Activated CD8-positive, alpha-beta T cell treated with anti-CD3 and anti-CD28 coated beads, Interleukin-2, amount 10 ng/mL, durations not matched to agents 7 days and 5 days (primary cell): ENCODE measurements at regions not wholly inside any gene's neighbourhood (a gene's known extent, or its start where the extent isn't known, plus 50 kb on each side); places are given as distances from the start of the nearest gene placed in this dataset.
A peak's percentile ranks its signal among the peaks of the same experiment; 100 is the strongest.
"Not testable (repeated sequence)": the region's sequence is repeated elsewhere in the genome, so short reads cannot be mapped to it uniquely, and the experiment has no call there.

Experiments
- ATAC-seq: fragments of 150-1000 bp; cut with Tn5 transposase; one replicate; pipeline ENCODE4 v1.10.0; 2021; ENCODE audit warnings: moderate library complexity
- CTCF ChIA-PET: fragments of 350-600 bp; sonication (Branson Sonifier 250); formaldehyde crosslinking; loops from one replicate; lab custom pipeline; 2021; ENCODE audit warnings: antibody characterized with exemption; lab: Charles Lee
- POLR2A ChIA-PET: fragments of 350-600 bp; sonication (Branson Sonifier 250); formaldehyde crosslinking; loops from one replicate; lab custom pipeline; 2021; ENCODE audit warnings: antibody characterized with exemption; lab: Charles Lee
- DNase-seq: peaks from one replicate; pipeline ENCODE4 v3.0.0-alpha.2; 2020
- H3K27ac Mint-ChIP-seq: one replicate; pipeline ENCODE4 v1.8.0; 2021; ENCODE audit warnings: mild to moderate bottlenecking, mixed read lengths
- H3K27me3 Mint-ChIP-seq: one replicate; pipeline ENCODE4 v1.8.0; 2021; ENCODE audit warnings: low read depth, mixed read lengths
- H3K36me3 Mint-ChIP-seq: one replicate; pipeline ENCODE4 v1.8.0; 2021; ENCODE audit warnings: low read depth, mixed read lengths
- H3K4me1 Mint-ChIP-seq: one replicate; pipeline ENCODE4 v1.8.0; 2021; ENCODE audit warnings: low read depth, mixed read lengths
- H3K4me3 Mint-ChIP-seq: one replicate; pipeline ENCODE4 v1.8.0; 2021; ENCODE audit warnings: mild to moderate bottlenecking, mixed read lengths
- H3K9me3 Mint-ChIP-seq: one replicate; pipeline ENCODE4 v1.8.0; 2022; ENCODE audit warnings: mixed read lengths; ENCODE audit not compliant: insufficient read depth

- Mint-ChIP-seq H3K27ac (no peak overlapping the region), H3K4me3 (no peak overlapping the region), H3K27me3 (no peaks in the 10 kb centered on the region), H3K4me1 (no peaks in the 10 kb centered on the region), H3K36me3 (no peaks in the 10 kb centered on the region), H3K9me3 (peaks cover 18% of the 10 kb centered on the region)
- POLR2A ChIA-PET: no interaction called here
- CTCF ChIA-PET: no interaction called here
- DNase-seq (no peak), ATAC-seq (no peak)
These were observed 94.2 kb upstream of the DLGAP1 start for GRCh38 chr18:4549164-4549872.

DNA sequence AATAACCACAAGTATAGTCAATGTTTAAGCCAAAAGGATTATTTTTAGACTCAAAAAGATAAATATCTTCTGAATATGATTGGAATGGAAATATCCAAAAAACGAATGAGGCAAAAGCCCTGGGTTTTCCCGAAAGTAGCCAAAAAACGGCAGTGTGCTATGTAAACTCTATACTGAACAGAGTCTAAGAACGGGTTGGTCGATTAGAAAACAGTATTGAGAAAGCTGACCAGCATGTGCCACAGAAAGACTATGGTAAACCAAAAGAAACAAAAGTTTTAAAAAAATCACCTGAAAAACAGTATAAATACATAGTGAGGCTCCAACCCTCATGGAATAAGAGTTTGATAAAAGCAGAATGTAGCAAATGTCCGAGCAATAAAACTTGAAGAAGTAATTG, 92.0 kb upstream of the DLGAP1 start:
- no peaks in the 10 kb centered on the region for H3K27me3 Mint-ChIP-seq
- CTCF ChIA-PET: no interaction called here
- no peaks in the 10 kb centered on the region for H3K36me3 Mint-ChIP-seq
- POLR2A ChIA-PET: no interaction called here
- DNase-seq: no peak
- ATAC-seq: no peak
- H3K9me3 Mint-ChIP-seq: peaks cover 8% of the 10 kb centered on the region
- H3K4me3 Mint-ChIP-seq: no peak overlapping the region
- no peaks in the 10 kb centered on the region for H3K4me1 Mint-ChIP-seq
- H3K27ac Mint-ChIP-seq: no peak overlapping the region

GRCh38 chr18:4544142-4544541, 89.0 kb upstream of the DLGAP1 start:
- no peaks in the 10 kb centered on the region for H3K27me3 Mint-ChIP-seq
- H3K36me3 Mint-ChIP-seq: no peaks in the 10 kb centered on the region
- DNase-seq (no peak), ATAC-seq (no peak)
- H3K4me1 Mint-ChIP-seq: no peaks in the 10 kb centered on the region
- no peak overlapping the region for H3K27ac Mint-ChIP-seq
- H3K4me3 Mint-ChIP-seq: no peak overlapping the region
- ChIA-PET POLR2A (no interaction called here), CTCF (no interaction called here)
- H3K9me3 Mint-ChIP-seq: peaks cover 13% of the 10 kb centered on the region

DNA sequence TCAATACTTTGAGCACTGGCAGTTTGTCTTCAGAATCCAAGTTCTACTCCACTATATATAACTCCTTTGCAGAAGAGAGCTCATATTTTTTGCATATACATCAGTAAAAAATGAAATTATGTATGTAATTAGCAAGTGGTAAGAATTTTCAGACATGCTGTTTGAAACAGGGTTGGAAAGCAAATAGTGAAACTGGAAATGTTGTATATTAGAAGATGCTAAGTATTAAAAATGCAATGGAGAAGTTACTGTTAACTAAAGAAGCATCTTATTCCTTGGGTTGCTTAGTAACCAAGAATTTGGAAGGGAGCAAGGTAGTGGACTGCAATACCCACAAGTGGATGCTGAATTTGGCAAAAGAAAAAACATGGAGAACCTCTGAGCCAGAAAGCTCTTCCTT, 88.6 kb upstream of the DLGAP1 start:
- POLR2A ChIA-PET: no interaction called here
- DNase-seq: no peak
- no peaks in the 10 kb centered on the region for H3K4me1 Mint-ChIP-seq
- H3K9me3 Mint-ChIP-seq: peaks cover 16% of the 10 kb centered on the region
- no peak overlapping the region for H3K4me3 Mint-ChIP-seq
- CTCF ChIA-PET: no interaction called here
- no peaks in the 10 kb centered on the region for H3K27me3 Mint-ChIP-seq
- H3K36me3 Mint-ChIP-seq: no peaks in the 10 kb centered on the region
- H3K27ac Mint-ChIP-seq: no peak overlapping the region
- ATAC-seq: no peak

DNA sequence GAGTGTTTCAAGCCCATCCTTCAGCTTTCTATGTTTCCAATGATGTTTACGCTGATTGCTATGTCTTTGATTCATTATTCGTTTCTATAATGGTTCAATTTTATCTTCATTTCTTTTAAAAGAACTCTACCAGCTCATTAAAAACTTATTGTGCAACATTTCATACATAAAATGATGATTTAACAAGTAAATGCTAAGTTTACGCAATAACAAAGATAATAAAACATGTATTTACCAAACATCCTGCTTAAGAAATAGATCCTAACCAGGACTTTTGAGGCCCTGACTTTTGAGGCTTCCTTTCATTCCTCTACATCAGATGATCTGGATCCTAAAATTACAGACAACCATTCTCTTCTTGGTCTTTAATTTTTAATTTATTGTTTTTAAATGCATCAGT, 86.5 kb upstream of the DLGAP1 start:
- DNase-seq (no peak), ATAC-seq (no peak)
- H3K4me1 Mint-ChIP-seq: no peaks in the 10 kb centered on the region
- POLR2A ChIA-PET: no interaction called here
- H3K36me3 Mint-ChIP-seq: no peaks in the 10 kb centered on the region
- no peak overlapping the region for H3K27ac Mint-ChIP-seq
- H3K4me3 Mint-ChIP-seq: no peak overlapping the region
- H3K27me3 Mint-ChIP-seq: no peaks in the 10 kb centered on the region
- peaks cover 21% of the 10 kb centered on the region for H3K9me3 Mint-ChIP-seq
- CTCF ChIA-PET: no interaction called here

DNA sequence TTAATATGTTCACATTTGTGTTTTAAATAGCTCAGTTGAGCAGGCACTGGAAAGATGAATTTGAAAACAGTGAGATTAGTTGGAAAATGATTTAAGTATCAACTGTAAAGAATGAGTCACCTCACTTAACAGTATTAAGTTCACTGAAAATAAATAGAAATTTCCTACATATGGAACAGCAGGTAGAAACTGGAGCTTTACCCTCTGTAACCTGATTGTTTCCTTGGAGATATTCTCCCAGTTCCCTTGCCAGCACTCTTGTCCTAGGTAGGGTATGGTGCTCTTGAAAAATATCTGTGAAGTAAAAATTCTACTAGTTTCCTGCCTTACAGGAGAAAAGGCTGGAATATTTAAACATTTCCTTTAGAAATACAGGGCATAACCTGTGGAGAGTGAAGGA, 81.3 kb upstream of the DLGAP1 start:
- CTCF ChIA-PET: no interaction called here
- peaks cover 29% of the 10 kb centered on the region for H3K9me3 Mint-ChIP-seq
- peaks cover 5% of the 10 kb centered on the region for H3K36me3 Mint-ChIP-seq
- no peak overlapping the region for H3K4me3 Mint-ChIP-seq
- no peak overlapping the region for H3K27ac Mint-ChIP-seq
- ATAC-seq (no peak), DNase-seq (no peak)
- no peaks in the 10 kb centered on the region for H3K27me3 Mint-ChIP-seq
- POLR2A ChIA-PET: no interaction called here
- H3K4me1 Mint-ChIP-seq: no peaks in the 10 kb centered on the region

- DNase-seq (no peak), ATAC-seq (no peak)
- Mint-ChIP-seq H3K27ac (no peak overlapping the region), H3K4me1 (no peaks in the 10 kb centered on the region), H3K27me3 (no peaks in the 10 kb centered on the region), H3K9me3 (peaks cover 38% of the 10 kb centered on the region), H3K36me3 (peaks cover 3% of the 10 kb centered on the region), H3K4me3 (no peak overlapping the region)
- ChIA-PET POLR2A (no interaction called here), CTCF (interaction anchor here (0.6 kb wide), 1 partner anchor 123 kb away, joined by 3 read pairs; no protein-coding TSS in a partner anchor)
These were observed 73.3 kb upstream of the DLGAP1 start for GRCh38 chr18:4528405-4528804.

DNA sequence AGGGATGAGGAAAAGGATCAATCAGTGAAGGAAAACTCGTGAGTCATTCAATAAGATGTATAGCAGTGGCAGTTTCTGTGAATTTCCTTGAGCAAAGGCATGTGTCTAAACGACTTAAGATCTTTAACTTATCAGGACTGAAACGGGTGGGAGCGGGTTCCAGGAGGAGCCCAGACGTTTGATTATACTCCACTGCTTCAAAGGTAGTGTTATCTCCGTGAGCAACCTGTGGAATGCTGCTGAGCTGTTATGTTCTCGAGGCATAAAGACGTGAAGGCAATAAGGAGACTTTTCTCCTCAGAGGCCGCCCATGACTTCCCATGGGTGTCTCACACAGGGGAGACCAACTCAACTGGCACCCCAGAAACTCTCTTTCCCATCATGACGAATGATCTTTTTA, 72.7 kb upstream of the DLGAP1 start:
- POLR2A ChIA-PET, DNase-seq, H3K36me3 Mint-ChIP-seq, CTCF ChIA-PET, H3K27ac Mint-ChIP-seq, H3K4me1 Mint-ChIP-seq, H3K4me3 Mint-ChIP-seq, H3K27me3 Mint-ChIP-seq, ATAC-seq: not testable (repeated sequence)
- peaks cover 34% of the 10 kb centered on the region for H3K9me3 Mint-ChIP-seq

DNA sequence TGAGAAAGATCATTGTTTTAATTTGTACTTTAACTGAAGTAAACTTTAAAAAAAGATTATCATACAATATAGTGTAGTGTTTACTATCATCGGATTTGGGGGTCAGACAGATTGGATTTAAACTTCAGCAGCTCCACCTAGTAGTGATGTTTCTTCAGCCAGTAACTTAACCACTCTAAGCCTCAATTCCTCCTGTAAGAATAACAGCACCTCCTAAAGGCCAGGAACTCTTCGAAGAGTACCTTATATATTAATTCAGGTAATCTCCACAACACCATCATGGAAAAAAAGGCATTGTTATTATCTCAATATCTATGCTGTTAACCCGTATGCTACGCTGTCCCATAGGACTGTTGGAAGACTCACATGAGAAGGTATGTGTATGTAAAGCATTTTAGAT, 69.0 kb upstream of the DLGAP1 start:
- Mint-ChIP-seq H3K9me3 (peaks cover 32% of the 10 kb centered on the region), H3K4me1 (no peaks in the 10 kb centered on the region), H3K36me3 (no peaks in the 10 kb centered on the region), H3K27ac (no peak overlapping the region), H3K27me3 (no peaks in the 10 kb centered on the region), H3K4me3 (no peak overlapping the region)
- POLR2A ChIA-PET: no interaction called here
- DNase-seq: no peak
- no peak for ATAC-seq
- CTCF ChIA-PET: no interaction called here

GRCh38 chr18:4511166-4511565, 56.1 kb upstream of the DLGAP1 start:
- Mint-ChIP-seq H3K36me3 (peaks cover 4% of the 10 kb centered on the region), H3K9me3 (peaks cover 33% of the 10 kb centered on the region), H3K4me1 (no peaks in the 10 kb centered on the region), H3K27me3 (no peaks in the 10 kb centered on the region), H3K27ac (no peak overlapping the region), H3K4me3 (no peak overlapping the region)
- no peak for ATAC-seq
- no peak for DNase-seq
- POLR2A ChIA-PET: no interaction called here
- CTCF ChIA-PET: no interaction called here

DNA sequence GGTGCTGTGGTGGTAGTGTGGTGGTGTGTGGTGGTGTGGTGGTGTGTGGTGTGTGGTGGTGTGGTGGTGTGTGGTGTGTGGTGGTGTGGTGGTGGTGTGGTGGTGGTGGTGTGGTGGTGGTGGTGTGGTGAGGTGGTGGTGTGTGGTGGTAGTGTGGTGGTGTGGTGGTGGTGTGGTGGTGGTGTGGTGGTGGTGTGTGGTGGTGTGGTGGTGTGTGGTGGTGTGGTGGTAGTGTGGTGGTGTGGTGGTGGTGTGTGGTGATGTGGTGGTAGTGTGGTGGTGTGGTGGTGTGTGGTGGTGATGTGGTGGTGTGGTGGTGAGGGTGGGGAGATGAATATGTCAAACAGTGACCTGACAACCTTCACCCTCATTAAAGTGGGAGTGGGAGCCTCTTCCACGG, 55.6 kb upstream of the DLGAP1 start:
- no peak for ATAC-seq
- Mint-ChIP-seq H3K27me3 (no peaks in the 10 kb centered on the region), H3K36me3 (peaks cover 4% of the 10 kb centered on the region), H3K9me3 (peaks cover 38% of the 10 kb centered on the region), H3K27ac (peak overlapping the region; percentile 79), H3K4me1 (no peaks in the 10 kb centered on the region), H3K4me3 (no peak overlapping the region)
- DNase-seq: no peak
- ChIA-PET POLR2A (no interaction called here), CTCF (no interaction called here)

DNA sequence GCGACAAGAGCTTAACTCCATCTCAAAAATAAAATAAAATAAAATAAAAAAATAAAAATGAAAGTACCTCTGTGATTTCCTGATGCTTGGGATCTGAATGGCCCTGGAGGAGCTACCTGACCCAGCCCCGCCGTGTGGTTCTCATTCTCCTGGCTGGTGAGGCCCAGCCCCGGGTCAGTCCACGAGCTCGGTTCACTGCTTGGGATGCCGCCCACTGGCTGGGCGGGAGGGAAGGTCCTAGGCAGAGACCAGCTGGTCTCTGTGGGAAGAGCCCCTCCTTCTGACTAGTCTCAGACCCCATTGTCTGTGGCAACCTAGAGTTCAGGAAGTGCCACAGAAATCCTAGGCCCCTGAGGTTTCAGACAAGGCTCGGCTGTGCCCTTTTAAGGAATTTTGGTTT, 55.1 kb upstream of the DLGAP1 start:
- Mint-ChIP-seq H3K27me3 (no peaks in the 10 kb centered on the region), H3K4me3 (no peak overlapping the region), H3K9me3 (peaks cover 39% of the 10 kb centered on the region), H3K27ac (peak overlapping the region; percentile 79), H3K36me3 (peaks cover 4% of the 10 kb centered on the region), H3K4me1 (no peaks in the 10 kb centered on the region)
- ChIA-PET CTCF (no interaction called here), POLR2A (no interaction called here)
- ATAC-seq: no peak
- DNase-seq: no peak
